ENCODE measurements at regions not wholly inside any gene's neighbourhood (a gene's known extent, or its start where the extent isn't known, plus 50 kb on each side); places are given as distances from the start of the nearest gene placed in this dataset.

DNA sequence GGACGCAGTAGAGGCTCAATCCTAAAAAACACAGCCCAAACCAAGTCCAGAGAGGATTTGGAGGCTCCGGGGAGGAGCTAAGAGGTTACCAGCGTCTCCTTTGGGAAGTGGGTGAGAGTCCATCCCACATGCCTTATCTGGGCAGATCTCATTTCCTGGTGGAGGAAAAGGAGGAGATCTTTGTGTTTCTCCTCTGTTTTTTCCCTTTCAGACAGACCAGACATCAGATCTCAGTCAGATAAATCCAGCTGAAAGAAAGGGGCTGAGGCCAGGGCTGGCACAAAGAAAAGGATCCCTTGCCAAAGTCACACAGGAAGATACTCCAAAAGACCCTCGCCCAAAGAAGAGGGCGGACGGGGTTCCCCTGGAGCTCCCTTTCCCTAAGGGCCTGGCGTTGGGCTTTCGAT, 58.3 kb upstream of the COMTD1 start:
- DNase-seq: no peak

DNA sequence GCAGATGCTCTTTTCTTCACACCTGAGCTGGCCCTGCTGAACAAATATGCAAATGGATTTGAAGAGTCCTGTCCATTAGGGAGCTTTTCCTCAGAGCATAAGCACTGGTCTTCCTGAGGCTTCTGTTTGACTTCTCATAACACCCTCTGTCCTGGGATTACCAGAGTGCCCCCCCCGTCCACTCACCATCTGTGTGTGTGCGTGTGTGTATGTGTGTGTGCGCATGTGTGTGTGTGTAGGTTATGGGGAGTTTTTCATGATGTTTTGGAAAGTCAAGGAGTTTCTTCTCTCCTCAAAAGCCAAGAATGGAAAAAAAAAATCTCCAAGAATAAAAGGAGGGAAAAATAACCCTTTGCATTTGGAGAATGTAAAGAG, 57.7 kb upstream of the COMTD1 start:
- no peak for DNase-seq

DNA sequence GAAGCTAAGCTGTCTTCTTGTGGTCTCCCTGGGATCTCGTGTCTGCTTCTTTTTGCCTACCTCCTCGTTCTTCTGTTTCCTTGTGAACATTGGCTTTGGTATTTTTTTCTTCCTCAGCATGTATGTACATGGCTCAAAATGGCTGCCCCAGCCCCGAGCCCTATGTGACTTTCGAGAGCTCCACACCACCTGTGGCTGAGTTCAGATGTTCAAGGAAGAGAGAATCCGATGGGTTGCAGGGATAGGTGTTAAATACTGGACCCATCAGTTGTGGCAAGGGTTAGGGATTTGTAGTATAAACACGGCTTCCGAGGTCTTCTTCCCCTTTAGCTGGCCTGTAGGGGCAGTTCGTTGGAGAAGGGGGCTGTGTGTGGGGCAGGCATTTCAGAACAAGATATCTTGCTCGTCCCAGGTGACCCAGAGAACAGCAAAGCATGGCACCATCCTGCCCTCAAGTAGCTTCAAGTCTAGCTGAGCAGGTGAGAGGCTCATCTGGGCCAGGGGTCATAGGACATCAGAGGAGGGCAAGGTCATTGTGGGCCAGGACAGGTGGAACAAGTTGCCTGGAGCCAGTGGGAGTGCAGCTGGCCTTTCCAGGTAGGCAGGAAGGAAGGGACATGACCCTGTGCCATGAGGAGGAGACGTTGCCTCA, 57.2 kb upstream of the COMTD1 start:
- no peak for DNase-seq

DNA sequence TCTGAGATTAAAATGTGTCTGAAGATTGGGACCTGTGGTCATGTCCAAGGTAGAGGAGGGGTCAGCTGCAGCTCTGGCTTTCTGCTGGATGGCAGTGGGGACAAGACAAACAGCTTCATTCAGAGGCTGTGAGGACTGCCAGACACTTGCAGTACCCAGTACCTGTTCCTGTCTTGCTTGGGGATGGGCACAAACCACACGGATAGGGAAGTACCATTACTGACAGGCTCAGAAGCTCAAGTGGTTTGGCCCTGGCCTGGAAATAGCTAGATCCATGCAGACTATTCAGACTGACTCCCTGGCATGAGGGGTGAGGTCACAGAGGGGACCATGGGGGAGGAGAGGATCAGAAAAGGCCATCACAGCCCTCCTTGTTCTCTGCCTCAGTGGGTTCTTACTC, 56.0 kb upstream of the COMTD1 start:
- no peak for DNase-seq

DNA sequence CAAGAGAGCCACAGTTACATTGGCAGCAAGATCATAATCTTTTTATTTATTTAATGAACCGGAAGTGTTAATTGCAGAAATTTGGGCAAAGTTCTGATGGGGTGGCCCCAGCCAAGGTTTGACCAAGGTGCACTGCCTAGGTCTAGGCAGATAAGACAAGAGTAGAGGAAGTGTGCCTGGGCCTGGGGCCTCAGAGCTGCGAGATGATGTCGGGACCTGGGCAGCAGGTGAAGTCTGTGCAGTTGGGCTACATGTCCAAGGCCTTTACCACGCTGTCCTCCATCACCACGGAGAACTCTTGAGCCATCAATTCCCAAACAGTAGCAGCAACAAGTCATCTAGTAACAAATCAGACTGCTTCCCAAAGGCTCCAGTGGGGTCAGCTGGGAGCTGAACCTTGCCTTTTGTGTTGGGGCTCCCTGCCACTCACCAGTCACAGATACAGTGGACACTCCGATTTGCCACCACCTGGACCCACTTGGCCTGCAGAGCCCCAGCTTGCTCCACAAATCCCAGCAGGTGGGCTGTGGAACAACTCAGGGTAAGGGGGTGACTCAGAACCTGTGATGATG, 52.5 kb upstream of the COMTD1 start:
- DNase-seq: no peak

DNA sequence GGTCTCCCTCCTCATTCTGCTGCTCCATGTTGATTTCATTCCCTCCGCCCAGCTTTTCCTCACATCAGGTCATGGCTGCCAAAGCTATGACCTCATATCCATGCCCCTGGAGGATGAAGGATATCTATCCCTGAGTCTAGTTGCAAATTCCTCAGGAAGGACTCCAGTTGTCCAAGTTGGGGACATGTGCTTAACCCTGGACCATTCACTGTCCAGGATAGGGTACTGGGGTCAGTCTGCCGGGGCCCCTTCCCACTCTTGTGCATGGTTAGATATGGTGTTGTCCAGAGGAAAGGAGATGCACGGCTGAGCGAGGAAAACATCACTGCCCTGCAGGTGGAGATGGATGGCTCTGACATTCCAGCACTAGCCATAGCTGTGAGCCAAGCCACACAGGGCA, 51.9 kb upstream of the COMTD1 start:
- DNase-seq: no peak

DNA sequence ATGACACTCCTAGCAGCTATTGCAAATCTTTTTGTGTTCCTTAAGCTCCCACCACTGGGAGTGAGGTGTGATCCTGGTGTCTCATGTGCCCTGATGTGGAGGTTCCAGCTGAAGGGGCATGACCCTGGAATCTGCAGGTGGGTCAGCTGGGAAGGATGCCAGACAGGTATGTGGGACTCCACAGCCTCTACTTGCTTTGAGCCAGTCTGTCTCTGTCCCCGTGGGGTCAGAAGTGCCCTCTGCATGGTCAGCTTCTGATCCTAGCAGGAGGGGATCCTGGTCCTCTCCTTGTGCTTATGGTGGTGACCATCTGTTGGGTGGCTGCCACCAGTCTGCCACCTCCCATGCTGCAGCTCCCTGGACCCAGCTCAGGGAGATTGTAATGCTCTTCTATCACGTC, 51.1 kb upstream of the COMTD1 start:
- DNase-seq: no peak

Data from activated gamma-delta T cell (primary cell).